IMR-90 (cell line): ENCODE measurements at regions not wholly inside any gene's neighbourhood (a gene's known extent, or its start where the extent isn't known, plus 50 kb on each side); places are given as distances from the start of the nearest gene placed in this dataset.
A peak's percentile ranks its signal among the peaks of the same experiment; 100 is the strongest.

Source experiments
- ATAC-seq: fragments of 200-7000 bp; cut with Tn5 transposase; 2 replicates; pipeline ENCODE4 v1.9.1; 2020; ENCODE audit warnings: low read depth, mild to moderate bottlenecking, moderate library complexity
- BruUV-seq: library from RNA; stranded (reverse); fragments of 400-500 nt; replicated peaks from 2 replicates; lab custom pipeline; 2021; lab: Mats Ljungman, UMichigan
- CTCF ChIA-PET: fragments of 300-600 bp; formaldehyde crosslinking; extraction: SDS; loops from one replicate; lab custom pipeline; 2021; ENCODE audit warnings: antibody characterized with exemption; lab: Yijun Ruan, JAX
- POLR2A ChIA-PET: fragments of 300-600 bp; sonication (Branson Sonifier 250); formaldehyde crosslinking; loops from one replicate; lab custom pipeline; 2022; ENCODE audit warnings: antibody characterized with exemption; ENCODE audit not compliant: unreplicated experiment; lab: Charles Lee
- DNase-seq: peaks from one replicate; pipeline ENCODE4 v3.0.0; 2013
- H2AFZ ChIP-seq: replicated peaks from 2 replicates; pipeline ENCODE3; 2013; ENCODE audit warnings: low read length, mild to moderate bottlenecking; ENCODE audit not compliant: poor library complexity
- H2AK5ac ChIP-seq: 2 replicates; pipeline ENCODE4 v1.6.1; 2013; ENCODE audit warnings: low read depth, low read length, inconsistent platforms
- H2AK9ac ChIP-seq: replicated peaks from 2 replicates; pipeline ENCODE3; 2013; ENCODE audit warnings: mild to moderate bottlenecking, low read depth, low read length, moderate library complexity; ENCODE audit not compliant: poor library complexity
- H2BK120ac ChIP-seq: 2 replicates; pipeline ENCODE4 v1.6.1; 2013; ENCODE audit warnings: low read depth, low read length, inconsistent platforms
- H2BK15ac ChIP-seq: 3 replicates; pipeline ENCODE4 v1.6.1; 2013; ENCODE audit warnings: low read depth, low read length, inconsistent platforms
- H2BK20ac ChIP-seq: 2 replicates; pipeline ENCODE4 v1.6.1; 2013; ENCODE audit warnings: low read depth, mild to moderate bottlenecking, inconsistent platforms, low read length, moderate library complexity
- H2BK5ac ChIP-seq: 2 replicates; pipeline ENCODE4 v1.6.1; 2013; ENCODE audit warnings: mild to moderate bottlenecking, low read depth, low read length, inconsistent platforms; ENCODE audit not compliant: poor library complexity, severe bottlenecking
- H3K14ac ChIP-seq: replicated peaks from 2 replicates; pipeline ENCODE4 v1.6.1; 2013; ENCODE audit warnings: low read depth, low read length, inconsistent platforms
- H3K18ac ChIP-seq: 2 replicates; pipeline ENCODE4 v1.6.1; 2013; ENCODE audit warnings: low read depth, low read length, control low read depth
- H3K23ac ChIP-seq: 2 replicates; pipeline ENCODE4 v1.6.1; 2013; ENCODE audit warnings: low read depth, low read length, inconsistent platforms
- H3K27ac ChIP-seq: 2 replicates; pipeline ENCODE4 v1.5.1; 2013; ENCODE audit warnings: mild to moderate bottlenecking, control low read depth, low read length; ENCODE audit not compliant: insufficient read depth
- H3K27me3 ChIP-seq: 2 replicates; pipeline ENCODE4 v1.6.1; 2013; ENCODE audit warnings: low read length; ENCODE audit not compliant: control insufficient read depth, insufficient read depth
- H3K36me3 ChIP-seq: 2 replicates; pipeline ENCODE4 v1.6.1; 2013; ENCODE audit warnings: low read length, mixed read lengths; ENCODE audit not compliant: control insufficient read depth, insufficient read depth
- H3K4ac ChIP-seq: 2 replicates; pipeline ENCODE4 v1.6.1; 2013; ENCODE audit warnings: low read depth, low read length, inconsistent platforms
- H3K4me1 ChIP-seq: 2 replicates; pipeline ENCODE4 v1.6.1; 2013; ENCODE audit warnings: low read length, mixed read lengths; ENCODE audit not compliant: control insufficient read depth, insufficient read depth
- H3K4me2 ChIP-seq: 2 replicates; pipeline ENCODE4 v1.6.1; 2013; ENCODE audit warnings: low read depth, mild to moderate bottlenecking, control low read depth, low read length, moderate library complexity
- H3K4me3 ChIP-seq: 2 replicates; pipeline ENCODE4 v1.5.1; 2013; ENCODE audit warnings: low read depth, mild to moderate bottlenecking, control low read depth, low read length, moderate library complexity; ENCODE audit not compliant: insufficient read depth
- H3K56ac ChIP-seq: 2 replicates; pipeline ENCODE4 v1.6.1; 2013; ENCODE audit warnings: low read length, inconsistent platforms; ENCODE audit not compliant: insufficient read depth; ENCODE audit errors: extremely low read depth
- H3K79me1 ChIP-seq, 2 experiments: 2 replicates each; pipeline ENCODE4 v1.6.1; 2013; ENCODE audit warnings: low read length in 2 of 2, inconsistent platforms in 1 of 2, low read depth in 1 of 2
- H3K9ac ChIP-seq: 2 replicates; pipeline ENCODE4 v1.6.1; 2013; ENCODE audit warnings: low read depth, low read length, control low read depth
- H3K9me1 ChIP-seq: 2 replicates; pipeline ENCODE4 v1.6.1; 2013; ENCODE audit warnings: low read length, inconsistent platforms; ENCODE audit not compliant: insufficient read depth
- H3K9me3 ChIP-seq: 2 replicates; pipeline ENCODE4 v1.6.1; 2013; ENCODE audit warnings: low read length; ENCODE audit not compliant: control insufficient read depth, insufficient read depth
- H4K20me1 ChIP-seq: 2 replicates; pipeline ENCODE4 v1.6.1; 2013; ENCODE audit warnings: low read length, inconsistent platforms; ENCODE audit not compliant: insufficient read depth
- H4K5ac ChIP-seq: 2 replicates; pipeline ENCODE4 v1.6.1; 2013; ENCODE audit warnings: mild to moderate bottlenecking, low read depth, low read length, control low read depth
- H4K8ac ChIP-seq, 2 experiments: 2 replicates each; pipeline ENCODE4 v1.6.1; 2013; ENCODE audit warnings: low read depth in 2 of 2, low read length in 2 of 2, control low read depth in 1 of 2, inconsistent platforms in 1 of 2
- H4K91ac ChIP-seq: 2 replicates; pipeline ENCODE4 v1.6.1; 2013; ENCODE audit warnings: low read depth, low read length, inconsistent platforms; ENCODE audit not compliant: insufficient read depth
- BHLHE40 ChIP-seq: fragments of 150-350 bp; IDR thresholded peaks from 2 replicates; pipeline ENCODE4 v1.6.1; 2016; ENCODE audit warnings: mild to moderate bottlenecking, low read depth, low read length
- CEBPB ChIP-seq: IDR thresholded peaks from 2 replicates; pipeline ENCODE4 v1.6.1; 2012; ENCODE audit warnings: low read depth, low read length, improper control_type of control experiment
- CHD1 ChIP-seq: IDR thresholded peaks from 2 replicates; pipeline ENCODE4 v1.6.1; 2012; ENCODE audit warnings: low read depth, low read length, improper control_type of control experiment
- CTCF ChIP-seq: conservative IDR thresholded peaks from 2 replicates; pipeline ENCODE4 v1.5.1; 2012; ENCODE audit warnings: mild to moderate bottlenecking, low read depth, low read length, improper control_type of control experiment
- FOS ChIP-seq: fragments of 150-350 bp; IDR thresholded peaks from 2 replicates; pipeline ENCODE4 v1.6.1; 2016; ENCODE audit warnings: low read depth, low read length
- MAFK ChIP-seq: IDR thresholded peaks from 2 replicates; pipeline ENCODE4 v1.6.1; 2012; ENCODE audit warnings: low read depth, low read length, improper control_type of control experiment
- MAZ ChIP-seq: IDR thresholded peaks from 2 replicates; pipeline ENCODE4 v1.6.1; 2012; ENCODE audit warnings: low read depth, mild to moderate bottlenecking, low read length, improper control_type of control experiment, moderate library complexity, borderline replicate concordance
- MXI1 ChIP-seq: IDR thresholded peaks from 2 replicates; pipeline ENCODE4 v1.6.1; 2012; ENCODE audit warnings: low read depth, mild to moderate bottlenecking, low read length, moderate library complexity, borderline replicate concordance
- NFE2L2 ChIP-seq: fragments of 150-350 bp; IDR thresholded peaks from 2 replicates; pipeline ENCODE4 v1.6.1; 2016; ENCODE audit warnings: low read depth, mild to moderate bottlenecking, low read length
- POLR2A ChIP-seq: IDR thresholded peaks from 2 replicates; pipeline ENCODE4 v1.6.1; 2012; ENCODE audit warnings: mild to moderate bottlenecking, low read depth, low read length
- RAD21 ChIP-seq: IDR thresholded peaks from 2 replicates; pipeline ENCODE4 v1.6.1; 2012; ENCODE audit warnings: low read length, improper control_type of control experiment
- RCOR1 ChIP-seq: IDR thresholded peaks from 2 replicates; pipeline ENCODE4 v1.6.1; 2012; ENCODE audit warnings: mild to moderate bottlenecking, low read length, improper control_type of control experiment; ENCODE audit not compliant: insufficient replicate concordance
- RFX5 ChIP-seq: IDR thresholded peaks from 2 replicates; pipeline ENCODE4 v1.8.0; 2012; ENCODE audit warnings: low read depth, mild to moderate bottlenecking, low read length, moderate library complexity
- SMC3 ChIP-seq: fragments of 150-350 bp; IDR thresholded peaks from 2 replicates; pipeline ENCODE4 v1.6.1; 2016; ENCODE audit warnings: low read depth, mild to moderate bottlenecking, antibody characterized with exemption, low read length, moderate library complexity
- USF2 ChIP-seq: fragments of 150-350 bp; IDR thresholded peaks from 2 replicates; pipeline ENCODE4 v1.6.1; 2017; ENCODE audit warnings: mild to moderate bottlenecking, antibody characterized with exemption, low read length, low read depth
- WGBS, 2 experiments: methylation state at CpG; one replicate each; pipeline versions ENCODE4 v1.1.5 to v1.1.7; 2013; ENCODE audit warnings: missing lambda C conversion rate in 2 of 2; ENCODE audit not compliant: insufficient read length in 1 of 2; ENCODE audit errors: extremely low coverage in 2 of 2; 5-methylcytosine and 5-hydroxymethylcytosine counted together
- dilution Hi-C: fragments of 300-500 bp; cut with HindIII; formaldehyde crosslinking; loops from one replicate; pipeline ENCODE4 v1.14.3; 2018; ENCODE audit warnings: low sequenced_read_pairs; ENCODE audit not compliant: unreplicated experiment
- in situ Hi-C: fragments of 300-500 bp; cut with MboI; formaldehyde crosslinking; loops from 3 replicates; pipeline ENCODE4 v1.14.3; 2019; ENCODE audit warnings: low sequenced_read_pairs, inconsistent platforms, mixed read lengths
- intact Hi-C: fragments of 100-400 bp; cut with micrococcal nuclease; formaldehyde crosslinking; loops from 2 replicates; pipeline ENCODE4 v1.10.0; 2022
- TF ChIP-seq, protein P1 (sequence below): fragments of 150-350 bp; IDR thresholded peaks from 2 replicates; pipeline ENCODE4 v1.6.1; 2016; ENCODE audit warnings: low read depth, mild to moderate bottlenecking, low read length, moderate library complexity, borderline replicate concordance

GRCh38 chr2:17043173-17043572 lies 377.5 kb upstream of the CYRIA start:
- Histone ChIP-seq H3K56ac (no peak overlapping the region), H3K27me3 (no peaks in the 10 kb centered on the region), H2BK20ac (no peak overlapping the region), H2BK5ac (no peak overlapping the region), H3K36me3 (no peaks in the 10 kb centered on the region), H3K4me3 (no peak overlapping the region), H4K20me1 (no peaks in the 10 kb centered on the region), H2AK9ac (no peak overlapping the region), H3K18ac (no peak overlapping the region), H3K4ac (no peak overlapping the region), H2BK120ac (no peak overlapping the region), H3K9ac (no peak overlapping the region), H3K23ac (no peak overlapping the region), H2BK15ac (no peak overlapping the region), H3K14ac (no peak overlapping the region), H3K4me2 (no peak overlapping the region), H3K27ac (no peak overlapping the region), H3K4me1 (no peaks in the 10 kb centered on the region), H2AFZ (no peak overlapping the region), H3K9me1 (no peaks in the 10 kb centered on the region), H2AK5ac (no peak overlapping the region), H4K91ac (no peak overlapping the region), H3K79me1 (no peaks in the 10 kb centered on the region), H4K5ac (no peak overlapping the region), H4K8ac (no peak overlapping the region), H3K9me3 (no peaks in the 10 kb centered on the region)
- dilution Hi-C loops (no loop called here), in situ Hi-C loops (no loop called here), intact Hi-C loops (no loop called here)
- DNase-seq: peak; percentile 43
- no TSS peak for BruUV-seq
- TF ChIP-seq RCOR1 (no peak), MXI1 (no peak), POLR2A (no peak), RAD21 (no peak), SMC3 (no peak), USF2 (no peak), MAZ (no peak), BHLHE40 (no peak), CEBPB (no peak), CHD1 (no peak), RFX5 (no peak), CTCF (no peak), FOS (no peak), MAFK (no peak), NFE2L2 (no peak)
- TF ChIP-seq, protein P1, sequence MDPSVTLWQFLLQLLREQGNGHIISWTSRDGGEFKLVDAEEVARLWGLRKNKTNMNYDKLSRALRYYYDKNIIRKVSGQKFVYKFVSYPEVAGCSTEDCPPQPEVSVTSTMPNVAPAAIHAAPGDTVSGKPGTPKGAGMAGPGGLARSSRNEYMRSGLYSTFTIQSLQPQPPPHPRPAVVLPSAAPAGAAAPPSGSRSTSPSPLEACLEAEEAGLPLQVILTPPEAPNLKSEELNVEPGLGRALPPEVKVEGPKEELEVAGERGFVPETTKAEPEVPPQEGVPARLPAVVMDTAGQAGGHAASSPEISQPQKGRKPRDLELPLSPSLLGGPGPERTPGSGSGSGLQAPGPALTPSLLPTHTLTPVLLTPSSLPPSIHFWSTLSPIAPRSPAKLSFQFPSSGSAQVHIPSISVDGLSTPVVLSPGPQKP: no peak
- no peak for ATAC-seq
- ChIA-PET CTCF (no interaction called here), POLR2A (no interaction called here)
- no CpG with 5 or more reads among the region's 1 CpG for WGBS, 2 experiments
